SK-MEL-5 (cell line): ENCODE measurements at regions not wholly inside any gene's neighbourhood (a gene's known extent, or its start where the extent isn't known, plus 50 kb on each side); places are given as distances from the start of the nearest gene placed in this dataset.
A peak's percentile ranks its signal among the peaks of the same experiment; 100 is the strongest.
"Not testable (repeated sequence)": the region's sequence is repeated elsewhere in the genome, so short reads cannot be mapped to it uniquely, and the experiment has no call there.

Experiments used
- DNase-seq: peaks from one replicate; pipeline ENCODE4 v3.0.0-alpha.2; 2016; ENCODE audit warnings: low read depth, low spot score
- in situ Hi-C: cut with HindIII; loops from 2 replicates; pipeline ENCODE4 v1.10.0; 2016; ENCODE audit warnings: low sequenced_read_pairs, high pct_unique_total_duplicates, low pct_unique_long_range_greater_than_20kb

DNA sequence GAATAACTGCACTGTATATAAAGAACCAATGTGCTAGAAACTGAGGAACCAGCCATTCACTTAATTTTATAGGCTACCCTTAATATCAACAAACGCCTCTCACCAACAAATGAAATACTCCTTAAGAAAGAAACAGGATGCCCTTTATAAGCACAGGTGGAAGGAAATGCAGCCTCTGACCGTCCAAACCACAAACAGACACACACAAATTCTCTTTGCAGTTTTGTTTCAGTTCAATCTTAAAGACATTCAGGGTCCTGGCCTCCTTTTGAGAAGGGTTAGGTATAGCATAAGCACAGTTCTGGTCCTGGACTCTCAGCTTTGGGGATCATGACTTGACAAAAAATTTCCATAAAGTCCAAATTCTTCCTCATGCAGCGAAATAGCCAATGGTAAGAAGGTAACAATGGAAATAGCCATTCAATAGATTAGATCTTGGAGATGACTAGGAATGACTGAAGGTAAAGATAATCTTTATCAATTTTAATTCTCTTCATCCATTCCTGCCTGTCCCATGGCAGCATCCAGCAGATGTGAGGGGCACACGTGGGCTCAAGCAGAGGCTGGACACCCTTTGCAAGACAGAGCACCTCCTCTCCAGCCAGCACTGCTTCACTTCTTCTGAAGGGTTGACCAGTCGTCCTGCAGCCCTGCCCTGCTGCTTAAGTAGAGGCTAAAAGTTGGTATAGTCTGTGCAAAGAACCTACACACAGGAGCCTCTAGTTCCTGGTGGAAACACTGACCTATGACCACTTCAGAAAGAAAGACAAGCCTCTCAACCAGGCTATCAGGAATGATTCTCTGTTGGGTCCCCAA is 123.9 kb downstream of the CD83 start:
- in situ Hi-C loops: no loop called here
- no peak for DNase-seq

- in situ Hi-C loops, DNase-seq: not testable (repeated sequence)
Measured at GRCh38 chr6:14242912-14243311, 125.3 kb downstream of the CD83 start.

- peak; percentile 32 for DNase-seq
- in situ Hi-C loops: no loop called here
Measured at GRCh38 chr6:14243597-14243996, 126.0 kb downstream of the CD83 start.

- in situ Hi-C loops: no loop called here
- no peak for DNase-seq
Measured at GRCh38 chr6:14246876-14247275, 129.3 kb downstream of the CD83 start.

DNA sequence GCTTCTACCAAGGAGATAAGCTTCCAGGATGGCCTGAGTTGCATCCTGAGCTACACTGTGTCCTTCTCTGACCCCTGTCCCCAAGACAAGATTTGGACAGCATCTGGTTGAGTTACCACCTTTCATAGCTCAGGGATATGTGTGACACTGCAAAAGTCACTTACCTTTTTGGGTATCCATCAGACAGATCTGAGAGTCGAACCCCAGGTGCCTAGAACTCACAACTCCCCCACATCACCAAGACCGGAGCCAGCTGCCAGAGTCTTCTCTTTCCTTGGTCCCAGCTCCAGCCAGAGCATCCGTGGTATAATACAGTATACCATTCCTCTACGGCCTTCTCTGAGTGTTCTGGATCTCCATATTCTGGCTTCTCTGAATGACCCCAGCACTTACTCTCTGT is 133.0 kb downstream of the CD83 start:
- in situ Hi-C loops: no loop called here

DNA sequence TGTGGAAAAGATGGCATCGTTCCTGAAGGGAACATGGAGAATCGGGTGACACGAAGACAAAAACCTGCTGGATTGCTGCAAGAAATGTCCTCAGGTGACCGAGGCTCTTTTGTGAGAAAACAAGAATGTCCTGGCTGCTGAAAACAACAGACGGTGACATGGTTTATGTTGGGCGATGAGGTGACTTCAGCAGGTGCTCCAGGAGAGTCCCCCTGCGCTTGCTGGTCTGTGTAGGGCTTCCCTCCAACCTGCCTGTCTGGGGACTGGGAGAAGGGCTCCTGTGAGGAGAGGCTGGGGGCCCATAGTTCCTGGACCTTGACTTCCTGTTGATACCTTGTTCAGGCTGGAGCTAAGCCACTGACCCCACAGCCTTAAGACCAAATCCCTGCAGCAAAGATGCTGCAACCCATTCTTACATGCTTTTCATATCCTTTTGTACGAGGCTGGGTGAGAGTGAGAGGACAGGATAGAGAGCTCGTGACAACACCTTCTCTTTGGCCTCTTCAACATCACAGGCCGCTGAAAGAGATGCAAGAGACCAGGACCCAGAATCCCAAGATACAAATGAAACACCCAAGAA is 134.8 kb downstream of the CD83 start:
- DNase-seq: no peak
- in situ Hi-C loops: no loop called here

More for the DNA sequence above, 133.0 kb downstream of the CD83 start:
- DNase-seq: no peak

- no peak for DNase-seq
- in situ Hi-C loops: no loop called here
Measured at GRCh38 chr6:14254505-14254904, 136.9 kb downstream of the CD83 start.

- in situ Hi-C loops: no loop called here
- no peak for DNase-seq
Measured at GRCh38 chr6:14255916-14256315, 138.3 kb downstream of the CD83 start.

GRCh38 chr6:14258117-14258516 is 140.5 kb downstream of the CD83 start:
- in situ Hi-C loops: no loop called here
- DNase-seq: no peak

DNA sequence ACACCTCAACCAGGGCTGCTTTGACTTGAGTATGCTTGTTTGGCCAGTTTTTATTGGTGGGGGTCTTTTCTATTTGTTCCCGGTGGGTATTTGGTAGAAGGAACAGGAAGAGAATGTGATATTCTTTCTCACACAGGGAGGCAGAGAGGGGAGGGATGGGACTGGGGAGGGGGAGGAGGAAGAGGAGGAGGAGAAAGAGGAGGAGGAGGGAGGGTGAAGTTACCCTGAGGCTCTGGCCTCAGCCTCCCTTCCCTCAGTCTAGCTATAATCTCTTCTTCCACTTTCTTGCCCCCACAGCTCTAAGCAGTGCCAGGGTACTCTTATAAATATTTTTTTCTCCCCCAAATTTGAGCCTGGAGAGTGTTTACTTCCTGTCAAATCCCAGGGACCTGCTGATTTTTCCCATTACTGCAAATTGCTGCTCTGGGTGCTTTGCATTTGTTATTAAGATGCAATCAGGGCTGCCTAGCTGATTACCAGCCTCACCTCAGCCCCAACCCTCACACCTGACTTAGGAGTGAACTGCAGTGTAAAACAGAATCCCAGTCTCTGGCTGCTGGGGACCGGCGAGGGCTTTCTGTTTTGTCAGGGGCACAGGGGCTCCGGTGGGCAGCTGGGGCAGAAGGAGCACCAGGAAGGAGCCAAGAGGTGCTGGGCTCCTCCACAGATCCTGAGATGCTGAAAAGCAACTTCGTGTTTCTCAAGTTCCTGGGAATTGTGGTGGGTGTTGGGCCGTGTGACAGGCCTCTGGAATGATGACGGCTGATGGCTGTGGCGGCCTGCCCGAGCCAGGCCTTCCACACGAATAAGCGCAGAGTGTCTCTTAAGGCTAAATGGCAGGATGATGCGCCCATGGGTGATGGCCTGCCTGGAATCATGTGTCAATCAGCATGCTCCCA is 141.4 kb downstream of the CD83 start:
- no peak for DNase-seq
- in situ Hi-C loops: no loop called here

- in situ Hi-C loops: no loop called here
Measured at GRCh38 chr6:14259594-14260152, 142.1 kb downstream of the CD83 start.

DNA sequence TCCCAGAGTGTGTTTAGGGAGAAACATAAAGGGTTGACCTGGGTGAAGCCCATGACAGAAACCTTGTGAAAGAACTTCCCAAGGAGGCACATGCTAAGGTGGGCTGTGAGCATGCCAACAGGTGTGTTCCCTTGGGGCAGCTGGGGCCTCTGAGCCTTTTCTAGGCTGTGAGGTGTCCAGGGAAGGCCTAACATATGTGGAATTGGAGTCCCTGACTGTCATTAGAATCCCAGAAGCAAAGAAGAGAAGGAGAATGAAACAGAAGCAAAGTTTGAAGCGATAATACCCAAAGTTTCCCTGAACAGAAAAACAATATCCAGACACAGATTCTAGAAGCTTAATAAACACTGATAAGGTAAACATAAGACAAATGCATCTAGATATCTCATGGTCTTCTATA is 143.3 kb downstream of the CD83 start:
- in situ Hi-C loops: no loop called here
- no peak for DNase-seq

More at GRCh38 chr6:14259594-14260152, 142.1 kb downstream of the CD83 start:
- no peak for DNase-seq

GRCh38 chr6:14263881-14264424 is 146.4 kb downstream of the CD83 start:
- in situ Hi-C loops: no loop called here
- no peak for DNase-seq

- DNase-seq: peak; percentile 45
- in situ Hi-C loops: no loop called here
Measured at GRCh38 chr6:14265049-14266021, 147.8 kb downstream of the CD83 start.

DNA sequence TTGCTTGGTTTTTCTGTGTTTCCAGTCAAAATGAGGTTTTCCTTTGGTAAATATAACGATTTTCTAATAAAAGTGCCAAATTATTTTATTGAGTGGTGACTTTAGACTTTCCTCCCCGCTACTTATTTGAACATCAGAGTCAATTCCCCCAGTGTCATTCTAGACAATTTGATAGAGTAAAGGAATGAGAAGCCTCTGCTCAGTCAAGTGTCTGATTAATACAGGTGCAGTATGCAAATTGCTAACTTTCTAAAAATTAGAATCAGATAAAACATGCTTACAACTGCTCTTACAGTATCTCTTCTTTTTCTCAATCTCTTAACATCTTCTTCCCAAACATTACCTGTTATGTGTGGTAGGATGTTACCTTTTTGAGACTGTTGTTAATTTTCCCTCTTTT is 148.7 kb downstream of the CD83 start:
- in situ Hi-C loops: no loop called here
- DNase-seq: no peak

DNA sequence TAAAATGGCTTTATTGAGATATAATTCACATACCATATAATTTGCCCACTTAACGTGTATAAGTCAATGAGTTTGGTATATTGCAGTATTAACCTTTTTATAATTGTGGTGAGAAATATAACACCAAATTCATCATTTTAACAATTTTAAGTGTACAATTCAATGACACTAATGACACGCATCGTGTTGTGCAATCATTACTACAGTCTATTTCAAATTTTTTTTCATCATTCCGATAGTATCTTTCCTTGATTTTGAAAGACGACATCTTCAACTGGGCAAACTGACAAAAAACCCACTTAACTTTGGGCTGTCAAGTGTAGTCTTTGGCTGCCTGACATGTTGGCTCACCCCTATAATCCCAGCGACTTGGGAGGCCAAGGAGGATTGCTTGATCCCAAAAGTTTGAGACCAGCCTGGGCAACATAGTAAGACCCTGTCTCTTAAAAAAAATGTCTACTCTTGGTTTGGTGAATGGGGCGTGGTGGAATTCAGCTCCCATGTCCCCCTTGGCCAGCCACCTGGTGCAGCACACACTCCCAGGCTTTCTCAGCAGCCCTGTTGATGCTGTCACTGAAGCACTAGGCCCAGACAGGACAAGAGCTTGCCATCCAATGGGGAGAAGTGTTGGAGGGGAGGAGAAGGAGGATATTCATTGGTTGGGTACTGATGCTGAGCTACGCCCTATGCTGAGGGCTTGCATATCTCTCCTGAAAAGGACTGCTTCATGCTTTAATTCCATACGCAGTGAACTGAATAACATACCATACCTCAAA is 150.5 kb downstream of the CD83 start:
- in situ Hi-C loops: no loop called here
- DNase-seq: no peak
